Liver (tissue), 7 donors: ENCODE measurements at regions not wholly inside any gene's neighbourhood (a gene's known extent, or its start where the extent isn't known, plus 50 kb on each side); places are given as distances from the start of the nearest gene placed in this dataset.

Experiments used
- DNase-seq: peaks from one replicate; pipeline ENCODE4 v3.0.0-alpha.2; 2017; ENCODE audit warnings: low spot score
- H3K27ac ChIP-seq, 2 donors: one replicate each; pipeline ENCODE4 v1.7.0; 2013; ENCODE audit warnings: inconsistent platforms in 2 of 2, low read length in 2 of 2, control low read depth in 1 of 2, low read depth in 1 of 2, mild to moderate bottlenecking in 1 of 2
- H3K27me3 ChIP-seq, 4 donors: one replicate each; pipeline versions ENCODE4 v1.6.1 to v1.7.0; 2013; ENCODE audit warnings: low read length in 3 of 4, inconsistent platforms in 1 of 4, mild to moderate bottlenecking in 1 of 4, moderate library complexity in 1 of 4; ENCODE audit not compliant: control insufficient read depth in 4 of 4, insufficient read depth in 4 of 4
- H3K36me3 ChIP-seq, 4 donors: one replicate each; pipeline versions ENCODE4 v1.6.1 to v1.7.0; 2013; ENCODE audit warnings: low read length in 3 of 4, mild to moderate bottlenecking in 3 of 4, low read depth in 1 of 4, moderate library complexity in 1 of 4; ENCODE audit not compliant: control insufficient read depth in 4 of 4, insufficient read depth in 3 of 4
- H3K4me1 ChIP-seq, 4 donors: one replicate each; pipeline versions ENCODE4 v1.6.1 to v1.7.0; 2013; ENCODE audit warnings: low read length in 3 of 4, mild to moderate bottlenecking in 3 of 4, moderate library complexity in 1 of 4; ENCODE audit not compliant: control insufficient read depth in 4 of 4, insufficient read depth in 4 of 4
- H3K4me3 ChIP-seq, 3 donors: one replicate each; pipeline versions ENCODE4 v1.6.1 to v1.7.0; 2013; ENCODE audit warnings: low read length in 3 of 3, control low read depth in 1 of 3, low read depth in 1 of 3, mild to moderate bottlenecking in 1 of 3
- H3K9ac ChIP-seq, 2 donors: one replicate each; pipeline ENCODE4 v1.7.0; 2013; ENCODE audit warnings: low read length in 2 of 2, mild to moderate bottlenecking in 2 of 2, moderate library complexity in 2 of 2, control low read depth in 1 of 2, low read depth in 1 of 2
- H3K9me3 ChIP-seq, 4 donors: one replicate each; pipeline versions ENCODE4 v1.6.1 to v1.7.0; 2013; ENCODE audit warnings: low read length in 3 of 4; ENCODE audit not compliant: control insufficient read depth in 4 of 4
- EGR1 ChIP-seq, 2 donors: IDR thresholded peaks; 2 replicates each; pipeline ENCODE4 v1.6.1; 2016 to 2018; ENCODE audit warnings: antibody characterized with exemption in 2 of 2, low read depth in 2 of 2
- FOXA1 ChIP-seq: IDR thresholded peaks from 2 replicates; pipeline ENCODE4 v1.6.1; 2016; ENCODE audit warnings: antibody characterized with exemption
- FOXA2 ChIP-seq: IDR thresholded peaks from 2 replicates; pipeline ENCODE4 v1.6.1; 2016; ENCODE audit warnings: antibody characterized with exemption
- GABPA ChIP-seq, 2 donors: IDR thresholded peaks in 1 of 2; conservative IDR thresholded peaks in 1 of 2; 2 replicates each; pipeline ENCODE4 v1.6.1; 2016; ENCODE audit warnings: antibody characterized with exemption in 2 of 2, mild to moderate bottlenecking in 1 of 2, moderate library complexity in 1 of 2
- HNF4A ChIP-seq, 2 donors: conservative IDR thresholded peaks; 2 replicates each; pipeline ENCODE4 v1.6.1; 2016; ENCODE audit warnings: antibody characterized with exemption in 2 of 2, mild to moderate bottlenecking in 2 of 2
- HNF4G ChIP-seq: IDR thresholded peaks from 2 replicates; pipeline ENCODE4 v1.6.1; 2016; ENCODE audit warnings: antibody characterized with exemption
- JUND ChIP-seq, 2 donors: IDR thresholded peaks; 2 replicates each; pipeline ENCODE4 v1.6.1; 2016; ENCODE audit warnings: antibody characterized with exemption in 2 of 2
- MAX ChIP-seq: IDR thresholded peaks from 2 replicates; pipeline ENCODE4 v1.6.1; 2016; ENCODE audit warnings: antibody characterized with exemption
- REST ChIP-seq: IDR thresholded peaks from 2 replicates; pipeline ENCODE4 v1.6.1; 2016; ENCODE audit warnings: antibody characterized with exemption, mild to moderate bottlenecking
- RXRA ChIP-seq, 2 donors: IDR thresholded peaks; 2 replicates each; pipeline ENCODE4 v1.6.1; 2017 to 2018; ENCODE audit warnings: antibody characterized with exemption in 2 of 2, mild to moderate bottlenecking in 1 of 2
- SP1 ChIP-seq: IDR thresholded peaks from 2 replicates; pipeline ENCODE4 v1.6.1; 2018; ENCODE audit warnings: antibody characterized with exemption, mild to moderate bottlenecking
- TAF1 ChIP-seq: conservative IDR thresholded peaks from 2 replicates; pipeline ENCODE4 v1.6.1; 2016; ENCODE audit warnings: antibody characterized with exemption, mild to moderate bottlenecking
- ZBTB33 ChIP-seq: IDR thresholded peaks from 2 replicates; pipeline ENCODE4 v1.6.1; 2016; ENCODE audit warnings: antibody characterized with exemption
- WGBS: extraction: QIAGEN DNeasy Blood & Tissue Kit; methylation state at CpG from one replicate; pipeline ENCODE4 v1.1.7; 2013; 5-methylcytosine and 5-hydroxymethylcytosine counted together
- TF ChIP-seq, protein P1 (sequence below): IDR thresholded peaks from 2 replicates; pipeline ENCODE4 v1.6.1; 2016; ENCODE audit warnings: antibody characterized with exemption
- donor health status: healthy.
- donor health status: healthy.
- donor health status: healthy.
- donor health status: healthy.

DNA sequence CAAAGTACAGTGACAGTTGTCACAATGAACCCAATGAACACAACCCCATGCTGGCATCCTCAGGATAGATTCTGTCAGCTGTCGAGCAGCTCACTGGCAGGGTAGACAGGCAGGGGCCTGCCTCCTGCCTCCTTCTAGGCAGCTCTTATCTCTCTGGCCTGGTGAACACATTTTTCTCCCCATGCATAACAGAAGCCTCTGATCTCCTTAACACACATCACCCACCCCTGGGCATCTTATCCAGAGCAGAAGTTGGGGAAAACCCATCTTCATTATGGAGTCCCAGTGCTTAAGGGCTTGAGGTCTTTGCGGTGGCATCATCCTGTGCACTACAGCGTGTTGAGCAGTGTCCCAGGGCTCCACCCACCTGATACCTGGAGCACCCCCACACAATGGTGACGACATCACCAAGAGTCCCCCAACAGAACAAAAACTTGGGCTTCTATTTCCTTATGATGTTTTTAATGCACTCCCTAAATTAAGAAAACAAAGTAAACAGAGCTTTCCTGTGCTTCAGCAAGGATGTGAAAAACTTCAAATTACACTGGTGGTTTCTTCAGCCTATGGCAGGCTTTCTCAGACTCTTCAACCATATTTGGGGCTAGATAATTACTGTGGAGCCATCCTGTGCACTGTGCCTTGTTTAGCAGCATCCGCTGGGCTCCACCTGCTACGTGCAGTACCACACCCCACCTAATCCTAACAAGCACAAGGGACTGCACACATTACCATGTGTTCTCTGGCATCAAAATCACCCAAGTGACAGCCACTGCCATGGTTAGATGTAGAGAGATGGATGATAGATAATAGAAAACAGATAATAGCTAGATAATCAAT is 277.4 kb upstream of the USP9Y start:
- no peak for TF ChIP-seq TAF1
- no peak for TF ChIP-seq JUND (IDR thresholded peaks at IDR 0.05)
- TF ChIP-seq ZBTB33: no peak
- TF ChIP-seq HNF4G: no peak
- no peak for TF ChIP-seq FOXA2
- no peak for TF ChIP-seq REST
- no peak for TF ChIP-seq SP1
- no peak for TF ChIP-seq GABPA (IDR thresholded peaks at IDR 0.05 in 1 of 2, conservative IDR thresholded peaks at IDR 0.05 in 1 of 2)
- TF ChIP-seq FOXA1: no peak
- TF ChIP-seq HNF4A (conservative IDR thresholded peaks at IDR 0.05): no peak
- no peak for TF ChIP-seq MAX
- no peak overlapping the region for H3K9ac ChIP-seq
- no peak for DNase-seq
- no peak overlapping the region for H3K4me3 ChIP-seq
- H3K36me3 ChIP-seq: no peaks in the 10 kb centered on the region
- no peaks in the 10 kb centered on the region for H3K9me3 ChIP-seq
- no peaks in the 10 kb centered on the region for H3K27me3 ChIP-seq
- H3K4me1 ChIP-seq: no peaks in the 10 kb centered on the region
- 81% methylated on average over 6 of the region's 6 CpGs for WGBS
- no peak overlapping the region for H3K27ac ChIP-seq

DNA sequence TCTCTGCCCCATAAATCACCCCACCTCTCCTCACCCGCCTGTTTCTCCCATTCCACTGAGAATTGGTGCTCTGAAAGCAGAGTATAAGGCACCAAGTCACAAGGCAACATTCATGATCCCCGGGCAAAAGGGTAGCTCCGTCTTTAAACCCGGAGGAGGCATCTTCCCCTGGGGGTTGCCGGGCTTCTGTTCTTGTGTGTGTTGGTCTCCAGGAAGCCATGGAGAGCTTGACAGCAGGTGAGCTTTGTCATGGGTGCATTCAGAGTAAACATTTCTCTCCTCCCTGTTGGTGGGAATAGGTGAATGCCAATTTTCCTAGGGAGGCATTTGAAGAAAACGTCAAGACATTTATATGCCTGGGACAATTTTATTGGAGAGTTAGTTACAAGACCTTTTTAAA is 275.5 kb upstream of the USP9Y start:
- Histone ChIP-seq H3K27me3 (no peaks in the 10 kb centered on the region), H3K9me3 (no peaks in the 10 kb centered on the region), H3K9ac (no peak overlapping the region), H3K36me3 (no peaks in the 10 kb centered on the region), H3K27ac (no peak overlapping the region), H3K4me3 (no peak overlapping the region), H3K4me1 (no peaks in the 10 kb centered on the region)
- DNase-seq: no peak
- TF ChIP-seq HNF4A (conservative IDR thresholded peaks at IDR 0.05) (no peak), SP1 (no peak), FOXA1 (no peak), FOXA2 (no peak), MAX (no peak), ZBTB33 (no peak), REST (no peak), RXRA (IDR thresholded peaks at IDR 0.05) (no peak), EGR1 (IDR thresholded peaks at IDR 0.05; ENCODE audit: low read depth in 2 of 2) (no peak), GABPA (IDR thresholded peaks at IDR 0.05 in 1 of 2, conservative IDR thresholded peaks at IDR 0.05 in 1 of 2) (no peak)
- TF ChIP-seq, protein P1, sequence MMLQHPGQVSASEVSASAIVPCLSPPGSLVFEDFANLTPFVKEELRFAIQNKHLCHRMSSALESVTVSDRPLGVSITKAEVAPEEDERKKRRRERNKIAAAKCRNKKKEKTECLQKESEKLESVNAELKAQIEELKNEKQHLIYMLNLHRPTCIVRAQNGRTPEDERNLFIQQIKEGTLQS: no peak
- 50% methylated on average over 6 of the region's 6 CpGs for WGBS
